ENCODE measurements at regions not wholly inside any gene's neighbourhood (a gene's known extent, or its start where the extent isn't known, plus 50 kb on each side); places are given as distances from the start of the nearest gene placed in this dataset.

DNA sequence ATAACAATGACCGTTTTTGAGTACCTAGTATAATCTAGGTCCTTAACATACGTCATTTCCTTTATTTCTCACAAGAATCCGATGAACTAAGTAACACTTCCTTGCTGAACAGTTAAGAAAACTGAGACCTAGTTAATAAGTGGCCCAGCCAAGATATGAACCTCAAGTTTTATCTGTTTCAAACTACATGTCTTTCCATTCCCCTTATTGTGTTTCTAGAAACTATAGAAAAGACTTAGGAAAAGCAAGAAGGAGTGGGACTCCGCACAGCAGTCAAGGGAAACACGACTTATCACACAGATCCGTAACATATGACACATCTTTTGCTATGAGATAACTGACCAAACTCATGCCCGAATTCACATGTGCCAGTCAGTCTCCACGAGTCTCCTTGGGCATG, 221.2 kb upstream of the ADAMTS9 start:
- no peak for TF ChIP-seq CTCF (IDR thresholded peaks at IDR 0.05)
- no peak for TF ChIP-seq EP300 (IDR thresholded peaks at IDR 0.05; ENCODE audit: low read depth)

Measured in transverse colon (tissue), 3 donors.